HAP-1 (cell line): ENCODE measurements at regions not wholly inside any gene's neighbourhood (a gene's known extent, or its start where the extent isn't known, plus 50 kb on each side); places are given as distances from the start of the nearest gene placed in this dataset.
"Not testable (repeated sequence)": the region's sequence is repeated elsewhere in the genome, so short reads cannot be mapped to it uniquely, and the experiment has no call there.

Source experiments
- DNase-seq, 2 experiments: peaks; one replicate each; pipeline ENCODE4 v3.0.0-alpha.2; 2016 to 2020; ENCODE audit warnings: low spot score in 2 of 2
- H3K27me3 ChIP-seq: fragments of 250-450 bp; sonication (Bioruptor Pico); 2 replicates; pipeline ENCODE4 v1.5.1; 2020; ENCODE audit warnings: low read depth, mild to moderate bottlenecking, moderate library complexity
- H3K36me3 ChIP-seq: fragments of 250-450 bp; sonication (Bioruptor Pico); replicated peaks from 2 replicates; pipeline ENCODE4 v1.5.1; 2020; ENCODE audit warnings: mild to moderate bottlenecking
- H3K4me1 ChIP-seq: fragments of 250-450 bp; sonication (Bioruptor Pico); 2 replicates; pipeline ENCODE4 v1.5.1; 2020; ENCODE audit warnings: mild to moderate bottlenecking
- H3K4me3 ChIP-seq: fragments of 250-450 bp; sonication (Bioruptor Pico); 2 replicates; pipeline ENCODE4 v1.5.1; 2020; ENCODE audit warnings: mild to moderate bottlenecking, moderate library complexity
- H3K9me3 ChIP-seq: fragments of 250-450 bp; sonication (Bioruptor Pico); 2 replicates; pipeline ENCODE4 v1.5.1; 2020; ENCODE audit warnings: mild to moderate bottlenecking, moderate library complexity
- in situ Hi-C: fragments of 300-500 bp; cut with MboI; formaldehyde crosslinking; loops from 3 replicates; pipeline ENCODE4 v1.14.3; 2020; ENCODE audit warnings: low sequenced_read_pairs, inconsistent platforms, mixed read lengths

GRCh38 chr5:154674029-154674428, 81.1 kb upstream of the LARP1 start:
- DNase-seq, result no peak
- Histone ChIP-seq H3K4me1 (no peaks in the 10 kb centered on the region), H3K4me3 (no peak overlapping the region), H3K9me3 (no peaks in the 10 kb centered on the region), H3K36me3 (no peaks in the 10 kb centered on the region), H3K27me3 (no peaks in the 10 kb centered on the region)
- in situ Hi-C loops, result no loop called here

- DNase-seq, result no peak
- in situ Hi-C loops, result no loop called here
- Histone ChIP-seq H3K4me1 (no peaks in the 10 kb centered on the region), H3K36me3 (no peaks in the 10 kb centered on the region), H3K27me3 (no peaks in the 10 kb centered on the region), H3K9me3 (no peaks in the 10 kb centered on the region), H3K4me3 (no peak overlapping the region)
Observed at GRCh38 chr5:154673506-154673905, 81.7 kb upstream of the LARP1 start.

- H3K27me3 ChIP-seq, H3K9me3 ChIP-seq, H3K36me3 ChIP-seq, H3K4me1 ChIP-seq, H3K4me3 ChIP-seq, DNase-seq, in situ Hi-C loops: not testable (repeated sequence)
Observed at GRCh38 chr5:154669913-154670312, 85.3 kb upstream of the LARP1 start.

GRCh38 chr5:154669402-154669801, 85.8 kb upstream of the LARP1 start:
- no peaks in the 10 kb centered on the region for H3K4me1 ChIP-seq
- H3K36me3 ChIP-seq, result no peaks in the 10 kb centered on the region
- DNase-seq, result no peak
- in situ Hi-C loops, result no loop called here
- no peaks in the 10 kb centered on the region for H3K27me3 ChIP-seq
- peaks cover 8% of the 10 kb centered on the region; the same call in 1 of the 2 replicates for H3K9me3 ChIP-seq
- H3K4me3 ChIP-seq, result no peak overlapping the region

GRCh38 chr5:154664869-154665268, 90.3 kb upstream of the LARP1 start:
- Histone ChIP-seq H3K4me1 (no peaks in the 10 kb centered on the region), H3K27me3 (no peaks in the 10 kb centered on the region), H3K36me3 (no peaks in the 10 kb centered on the region), H3K4me3 (no peak overlapping the region), H3K9me3 (peaks cover 10% of the 10 kb centered on the region)
- DNase-seq, result no peak
- in situ Hi-C loops, result no loop called here

GRCh38 chr5:154663424-154663823, 91.8 kb upstream of the LARP1 start:
- no peak for DNase-seq
- H3K4me1 ChIP-seq, result no peaks in the 10 kb centered on the region
- no peak overlapping the region for H3K4me3 ChIP-seq
- in situ Hi-C loops, result no loop called here
- no peaks in the 10 kb centered on the region for H3K27me3 ChIP-seq
- peaks cover 10% of the 10 kb centered on the region for H3K9me3 ChIP-seq
- H3K36me3 ChIP-seq, result no peaks in the 10 kb centered on the region

- Histone ChIP-seq H3K4me1 (peaks cover 8% of the 10 kb centered on the region), H3K36me3 (no peaks in the 10 kb centered on the region), H3K4me3 (no peak overlapping the region), H3K27me3 (no peaks in the 10 kb centered on the region), H3K9me3 (no peaks in the 10 kb centered on the region)
- DNase-seq, result no peak
- in situ Hi-C loops, result loop anchor here (5.0 kb wide), 1 partner anchor 158 kb away; no protein-coding TSS in a partner anchor
Observed at GRCh38 chr5:154654486-154655371, 100.4 kb upstream of the LARP1 start.

GRCh38 chr5:154653764-154654485, 101.3 kb upstream of the LARP1 start:
- Histone ChIP-seq H3K4me3 (no peak overlapping the region), H3K4me1 (peaks cover 8% of the 10 kb centered on the region), H3K36me3 (no peaks in the 10 kb centered on the region), H3K9me3 (no peaks in the 10 kb centered on the region), H3K27me3 (no peaks in the 10 kb centered on the region)
- DNase-seq, result no peak
- in situ Hi-C loops, result loop anchor here (5.0 kb wide), 1 partner anchor 158 kb away; no protein-coding TSS in a partner anchor

- Histone ChIP-seq H3K27me3 (no peaks in the 10 kb centered on the region), H3K4me1 (peaks cover 8% of the 10 kb centered on the region), H3K9me3 (no peaks in the 10 kb centered on the region), H3K36me3 (no peaks in the 10 kb centered on the region), H3K4me3 (no peak overlapping the region)
- no peak for DNase-seq
- in situ Hi-C loops, result loop anchor here (5.0 kb wide), 1 partner anchor 159 kb away; no protein-coding TSS in a partner anchor
Observed at GRCh38 chr5:154653418-154653763, 101.8 kb upstream of the LARP1 start.

- Histone ChIP-seq H3K36me3 (no peaks in the 10 kb centered on the region), H3K4me3 (no peak overlapping the region), H3K9me3 (no peaks in the 10 kb centered on the region), H3K4me1 (peaks cover 8% of the 10 kb centered on the region), H3K27me3 (no peaks in the 10 kb centered on the region)
- in situ Hi-C loops, result loop anchor here (5.0 kb wide), 1 partner anchor 159 kb away; no protein-coding TSS in a partner anchor
- no peak for DNase-seq
Observed at GRCh38 chr5:154652746-154653417, 102.3 kb upstream of the LARP1 start.

GRCh38 chr5:154651795-154652194, 103.4 kb upstream of the LARP1 start:
- H3K9me3 ChIP-seq, H3K4me1 ChIP-seq, H3K36me3 ChIP-seq, H3K4me3 ChIP-seq, DNase-seq, H3K27me3 ChIP-seq: not testable (repeated sequence)
- in situ Hi-C loops, result loop anchor here (5.0 kb wide), 1 partner anchor 161 kb away; no protein-coding TSS in a partner anchor

- Histone ChIP-seq H3K4me3 (no peak overlapping the region), H3K36me3 (no peaks in the 10 kb centered on the region), H3K27me3 (no peaks in the 10 kb centered on the region), H3K9me3 (no peaks in the 10 kb centered on the region; the same call in 1 of the 2 replicates), H3K4me1 (no peaks in the 10 kb centered on the region)
- DNase-seq, result no peak
- in situ Hi-C loops, result no loop called here
Observed at GRCh38 chr5:154648706-154649105, 106.5 kb upstream of the LARP1 start.

GRCh38 chr5:154648229-154648628, 106.9 kb upstream of the LARP1 start:
- Histone ChIP-seq H3K9me3 (peaks cover 2% of the 10 kb centered on the region; the same call in 1 of the 2 replicates), H3K4me3 (no peak overlapping the region), H3K36me3 (no peaks in the 10 kb centered on the region), H3K27me3 (no peaks in the 10 kb centered on the region), H3K4me1 (no peaks in the 10 kb centered on the region)
- in situ Hi-C loops, result no loop called here
- no peak for DNase-seq
